GM19043 (cell line): ENCODE measurements at regions not wholly inside any gene's neighbourhood (a gene's known extent, or its start where the extent isn't known, plus 50 kb on each side); places are given as distances from the start of the nearest gene placed in this dataset.
"Not testable (repeated sequence)": the region's sequence is repeated elsewhere in the genome, so short reads cannot be mapped to it uniquely, and the experiment has no call there.

Source experiments
- ATAC-seq: cut with Tn5 transposase; IDR thresholded peaks from one replicate; pipeline ENCODE4 v1.9.1; 2021; ENCODE audit warnings: low read depth; ENCODE audit not compliant: unreplicated experiment

DNA sequence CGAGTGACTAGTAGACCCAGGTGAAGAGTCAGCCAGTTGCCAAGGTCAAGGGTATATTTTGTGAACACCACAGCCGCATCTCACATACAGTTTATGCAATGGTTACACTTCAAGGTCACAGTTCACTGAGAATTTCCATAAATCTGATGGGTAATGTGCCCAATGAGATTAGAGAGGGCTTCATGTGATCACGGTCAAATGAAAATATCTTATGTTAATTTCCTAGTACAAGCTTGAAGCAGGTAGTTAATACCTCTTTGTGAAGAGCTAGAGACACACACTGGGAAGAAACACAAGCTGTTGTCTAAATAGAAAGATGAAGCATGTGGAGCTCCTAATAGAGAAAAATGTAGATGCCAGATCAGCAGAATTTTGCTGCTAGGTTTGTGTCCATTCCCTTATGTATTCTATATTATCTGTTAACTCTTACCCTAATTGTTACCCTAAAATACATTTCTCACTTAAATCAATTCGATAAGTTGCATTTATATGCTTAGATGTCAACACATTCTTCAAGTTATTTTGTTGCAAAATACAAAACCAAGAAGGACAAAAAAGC, 136.0 kb downstream of the NR2F2 start:
- ATAC-seq: no peak

DNA sequence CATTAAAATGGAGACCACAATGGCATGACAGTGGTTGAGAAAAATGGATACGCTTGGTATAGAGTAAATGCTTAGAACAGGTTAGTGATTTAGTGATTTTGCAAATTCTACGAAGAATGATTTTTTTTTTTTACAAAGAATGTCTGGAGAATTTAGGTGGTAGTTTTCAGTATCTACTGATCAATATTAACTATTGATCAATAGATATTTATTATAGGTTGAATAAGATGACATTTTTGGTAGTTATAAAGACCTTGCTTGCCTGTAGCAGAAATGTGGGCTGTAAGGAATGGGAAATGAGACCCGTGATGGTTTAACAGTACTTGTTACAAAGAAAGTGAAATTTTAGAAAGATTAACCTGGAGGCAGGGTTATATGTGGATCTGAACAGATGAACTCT, 137.5 kb downstream of the NR2F2 start:
- no peak for ATAC-seq

DNA sequence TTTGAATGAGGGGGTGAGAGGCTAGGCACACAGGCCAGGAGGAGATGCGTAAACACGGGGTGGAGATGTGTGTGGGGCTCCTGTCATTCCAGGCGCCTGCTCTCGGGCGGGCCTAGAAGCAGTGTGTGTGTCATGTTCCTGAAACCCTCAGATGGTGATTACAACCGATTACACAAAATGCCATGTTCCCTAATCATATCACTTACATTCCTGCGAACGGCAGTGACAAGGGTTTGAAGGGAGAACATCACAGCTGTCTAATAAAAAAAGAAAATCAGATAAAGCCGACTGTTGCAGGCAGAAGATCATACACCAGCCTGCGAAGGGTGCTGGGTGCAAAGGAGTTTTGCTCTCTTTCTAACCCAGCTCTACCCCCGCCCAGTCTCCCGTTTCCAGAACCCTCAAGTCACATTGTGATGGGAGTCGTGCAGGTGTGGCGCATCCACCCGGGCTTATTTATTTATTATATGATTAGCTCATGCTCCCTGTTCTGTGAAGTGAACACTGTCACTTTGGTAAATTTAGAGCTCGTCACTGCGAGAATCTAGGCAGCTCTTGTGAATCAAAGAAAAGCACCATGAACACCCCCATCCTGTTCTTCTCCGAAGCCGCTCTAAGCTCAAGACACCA, 140.3 kb downstream of the NR2F2 start:
- no peak for ATAC-seq

DNA sequence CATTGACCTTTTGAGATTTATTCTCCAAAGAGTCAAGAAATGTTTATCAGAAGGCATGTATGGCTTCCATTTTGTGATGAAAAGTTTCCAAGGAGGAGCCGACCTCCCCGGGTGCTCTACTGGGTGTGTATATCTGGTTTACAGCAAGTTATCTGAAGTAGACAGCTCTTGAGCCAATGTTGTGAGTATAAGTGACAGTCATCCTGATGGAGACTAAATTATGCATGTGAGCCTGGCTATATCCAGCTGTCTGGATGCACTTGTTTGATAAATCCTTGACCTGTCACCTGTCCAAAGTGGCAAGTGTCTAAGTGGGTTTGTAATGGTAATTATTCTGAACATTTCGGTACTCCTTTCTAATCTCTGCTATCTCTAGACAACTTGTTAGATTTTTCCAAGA, 142.2 kb downstream of the NR2F2 start:
- ATAC-seq: no peak

DNA sequence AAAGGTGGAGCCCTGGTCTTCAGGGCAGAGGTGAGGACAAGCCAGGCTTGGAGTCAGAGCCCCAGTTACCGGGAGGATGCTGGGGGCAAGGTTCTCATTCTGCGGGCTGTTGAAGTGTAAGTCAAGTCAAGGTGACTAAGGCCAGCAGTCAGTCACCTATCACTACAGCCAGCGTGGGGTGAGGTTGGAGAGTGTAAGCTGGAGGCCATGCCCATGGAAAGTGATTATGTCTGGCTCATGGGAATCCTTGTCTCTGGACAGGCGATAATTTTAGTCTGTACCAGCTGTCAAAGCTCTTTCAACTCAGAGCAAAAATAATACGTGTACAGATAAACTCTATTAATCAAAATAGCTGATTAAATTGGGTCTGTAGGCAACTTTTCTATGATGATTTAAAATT, 143.1 kb downstream of the NR2F2 start:
- no peak for ATAC-seq

DNA sequence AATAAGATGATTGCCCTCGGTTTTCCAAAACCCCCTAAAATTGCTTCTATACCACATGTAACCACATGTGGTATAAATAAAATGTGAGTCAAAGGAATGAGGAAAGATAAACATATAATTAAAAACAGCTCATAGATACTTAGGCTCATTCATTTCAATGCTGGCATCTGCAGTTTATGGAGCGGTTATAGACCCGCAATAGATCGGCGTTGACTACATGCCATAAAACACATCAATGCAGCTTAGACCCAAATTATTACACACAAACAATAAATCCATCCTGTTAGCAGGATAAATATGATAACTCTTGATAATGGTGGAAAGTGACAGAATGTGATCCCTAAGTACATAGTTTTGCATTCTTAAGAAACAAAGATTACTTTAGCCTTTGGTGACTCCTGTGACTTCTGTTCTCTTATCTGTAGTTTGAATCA, 143.7 kb downstream of the NR2F2 start:
- no peak for ATAC-seq

DNA sequence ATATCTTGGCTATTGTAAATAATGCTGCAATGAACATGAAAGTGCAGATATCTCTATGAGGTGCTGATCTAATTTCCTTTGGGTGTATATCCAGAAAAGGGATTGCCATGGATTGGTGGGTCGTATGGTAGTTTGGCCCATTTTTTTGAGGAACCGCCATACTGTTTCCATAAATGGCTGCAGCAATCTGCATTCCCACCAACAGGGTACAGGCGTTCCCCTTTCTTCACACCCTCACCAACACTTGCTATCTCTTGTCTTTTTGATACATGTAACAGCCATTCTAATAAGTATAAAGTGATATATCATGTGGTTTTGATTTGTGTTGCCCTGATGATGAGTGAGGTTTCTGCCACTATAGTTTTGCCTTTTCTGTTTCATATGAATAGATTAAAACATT, 146.7 kb downstream of the NR2F2 start:
- ATAC-seq: no peak

DNA sequence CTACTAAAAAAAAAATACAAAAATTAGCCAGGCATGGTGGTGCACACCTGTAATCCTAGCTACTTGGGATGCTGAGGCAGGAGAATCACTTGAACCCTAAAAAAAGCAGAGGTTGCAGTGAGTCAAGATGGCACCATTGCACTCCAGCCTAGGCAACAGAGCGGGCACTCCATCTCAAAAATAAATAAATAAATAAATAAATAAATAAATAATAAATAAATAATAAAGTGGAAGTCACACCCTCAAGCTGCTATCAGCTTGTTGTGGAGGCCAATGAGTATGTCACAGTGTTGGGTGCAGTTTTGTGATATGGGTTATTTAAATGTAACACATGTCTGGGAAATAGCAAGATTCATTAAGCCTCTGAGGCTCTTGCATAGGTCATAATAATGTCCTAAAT, 153.9 kb downstream of the NR2F2 start:
- not testable (repeated sequence) for ATAC-seq

DNA sequence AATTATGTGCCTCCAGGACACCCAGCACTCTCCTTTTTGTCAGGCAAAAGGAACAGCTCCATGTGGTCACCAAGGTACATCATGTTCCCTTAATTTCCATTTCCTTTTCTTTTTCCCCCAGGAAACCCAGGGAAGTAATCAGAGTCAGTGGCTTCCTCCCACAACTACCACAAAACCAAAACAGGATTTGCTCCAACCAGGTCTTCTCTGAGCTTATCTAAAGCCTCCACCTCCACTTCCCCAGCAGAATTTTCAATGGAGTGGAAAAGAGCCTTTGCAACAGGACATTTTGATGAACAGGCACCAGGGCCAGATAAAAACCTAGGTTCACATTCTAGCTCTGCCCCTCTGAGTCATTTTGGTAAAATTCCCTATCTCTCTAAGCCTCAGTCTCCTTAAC, 154.3 kb downstream of the NR2F2 start:
- no peak for ATAC-seq

DNA sequence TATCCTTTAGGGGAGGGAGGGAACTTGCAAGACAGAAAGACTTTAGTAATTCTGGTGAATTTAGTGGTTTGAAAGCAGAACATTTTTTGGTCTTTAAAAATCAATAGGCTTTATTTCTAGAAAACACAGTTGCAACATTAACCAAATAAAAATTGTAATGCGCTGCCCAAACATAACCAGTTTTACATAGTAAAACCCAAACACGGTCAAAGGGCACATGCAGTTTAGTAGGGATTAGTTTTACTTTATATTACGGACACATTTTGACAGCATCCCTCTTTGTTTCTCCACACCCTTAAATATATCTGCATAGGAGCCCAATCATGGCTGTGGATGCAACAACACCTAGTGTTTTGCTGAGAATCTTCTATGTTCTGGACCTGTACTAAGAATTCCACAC, 156.7 kb downstream of the NR2F2 start:
- ATAC-seq: no peak

DNA sequence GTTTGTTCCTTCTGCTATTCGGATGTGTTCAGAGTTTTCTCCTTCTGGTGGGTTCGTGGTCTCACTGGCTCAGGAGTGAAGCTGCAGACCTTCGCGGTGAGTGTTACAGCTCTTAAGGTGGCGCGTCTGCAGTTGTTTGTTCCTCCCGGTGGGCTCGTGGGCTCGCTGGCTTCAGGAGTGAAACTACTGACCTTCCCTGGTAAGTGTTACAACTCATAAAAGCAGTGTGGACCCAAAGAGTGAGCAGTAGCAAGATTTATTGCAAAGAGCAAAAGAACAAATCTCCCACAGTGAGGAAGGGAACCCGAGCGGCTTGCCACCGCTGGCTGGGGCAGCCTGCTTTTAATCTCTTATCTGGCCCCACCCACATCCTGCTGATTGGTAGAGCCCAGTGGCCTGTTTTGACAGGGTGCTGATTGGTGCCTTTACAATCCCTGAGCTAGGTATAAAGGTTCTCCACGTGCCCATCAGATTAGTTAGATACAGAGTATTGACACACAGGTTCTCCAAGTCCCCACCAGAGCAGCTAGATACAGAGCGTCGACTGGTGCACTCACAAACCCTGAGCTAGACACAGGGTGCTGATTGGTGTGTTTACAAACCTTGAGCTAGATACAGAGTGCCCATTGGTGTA, 160.7 kb downstream of the NR2F2 start:
- ATAC-seq: not testable (repeated sequence)

DNA sequence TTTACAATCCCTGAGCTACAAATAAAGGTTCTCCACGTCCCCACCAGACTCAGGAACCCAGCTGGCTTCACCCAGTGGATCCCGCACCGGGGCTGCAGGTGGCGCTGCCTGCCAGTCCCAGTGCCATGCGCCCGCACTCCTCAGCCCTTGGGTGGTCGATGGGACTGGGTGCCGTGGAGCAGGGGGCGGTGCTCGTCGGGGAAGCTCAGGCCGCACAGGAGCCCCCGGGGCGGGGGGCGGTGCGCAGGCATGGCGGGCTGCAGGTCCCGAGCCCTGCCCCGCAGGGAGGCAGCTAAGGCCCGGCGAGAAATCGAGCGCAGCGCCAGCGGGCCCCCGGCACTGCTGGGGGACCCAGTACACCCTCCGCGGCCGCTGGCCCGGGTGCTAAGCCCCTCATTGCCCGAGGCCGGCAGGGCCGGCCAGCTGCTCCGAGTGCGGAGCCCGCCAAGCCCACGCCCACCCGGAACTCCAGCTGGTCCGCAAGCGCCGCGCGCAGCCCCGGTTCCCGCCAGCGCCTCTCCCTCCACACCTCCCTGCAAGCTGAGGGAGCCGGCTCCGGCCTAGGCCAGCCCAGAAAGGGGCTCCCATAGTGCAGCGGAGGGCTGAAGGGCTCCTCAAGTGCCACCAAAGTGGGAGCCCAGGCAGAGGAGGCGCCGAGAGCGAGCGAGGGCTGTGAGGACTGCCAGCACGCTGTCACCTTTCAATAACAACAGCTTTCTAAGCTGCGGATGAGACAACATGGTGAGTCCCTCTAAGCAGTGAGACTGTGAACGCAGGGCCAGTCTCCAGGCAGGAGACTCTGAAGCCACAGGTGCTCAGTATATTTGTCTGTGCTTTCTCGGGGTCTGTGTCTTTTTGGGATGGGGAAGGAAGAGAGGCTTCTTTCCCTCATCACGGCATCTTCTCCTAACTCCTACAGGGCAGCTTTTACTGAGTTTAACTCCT, 161.5 kb downstream of the NR2F2 start:
- not testable (repeated sequence) for ATAC-seq

DNA sequence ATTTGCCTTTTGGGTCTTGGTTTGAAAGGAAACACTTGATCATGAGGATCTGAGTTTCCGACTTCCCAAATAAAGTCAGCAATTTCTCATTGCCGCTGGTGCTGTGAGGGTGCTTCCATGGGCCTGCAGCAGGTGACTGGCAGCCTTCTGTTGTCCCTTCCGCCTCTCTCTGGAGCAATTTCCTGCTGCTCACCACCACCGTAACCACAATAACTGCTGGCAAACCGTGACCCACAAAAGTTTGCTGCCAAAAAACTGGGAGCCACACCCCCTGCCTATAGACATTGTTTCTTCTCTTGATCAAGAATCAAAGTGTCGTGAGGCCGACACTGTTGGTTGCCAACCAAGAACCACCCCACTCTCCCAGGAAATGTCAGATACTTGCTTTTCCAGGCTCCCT, 164.0 kb downstream of the NR2F2 start:
- no peak for ATAC-seq

DNA sequence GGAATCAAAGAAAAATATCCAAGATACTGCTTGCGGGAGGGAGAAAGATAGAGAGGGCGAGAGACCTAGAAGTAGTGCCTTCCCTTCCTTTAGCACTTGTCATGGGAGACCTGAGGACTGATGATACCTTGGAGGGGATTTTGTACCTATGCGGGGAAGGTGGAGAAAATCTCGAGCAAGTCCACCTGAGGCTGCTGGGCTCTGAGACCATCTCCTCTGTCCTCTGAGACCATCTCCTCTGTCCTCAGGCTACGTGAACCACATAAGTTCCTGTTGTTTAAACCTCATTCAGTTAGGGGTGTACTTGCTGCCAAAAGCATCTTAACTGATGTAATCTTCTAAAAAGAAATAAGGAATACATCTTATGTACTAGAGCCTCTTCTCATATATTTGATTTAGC, 164.9 kb downstream of the NR2F2 start:
- ATAC-seq: no peak

DNA sequence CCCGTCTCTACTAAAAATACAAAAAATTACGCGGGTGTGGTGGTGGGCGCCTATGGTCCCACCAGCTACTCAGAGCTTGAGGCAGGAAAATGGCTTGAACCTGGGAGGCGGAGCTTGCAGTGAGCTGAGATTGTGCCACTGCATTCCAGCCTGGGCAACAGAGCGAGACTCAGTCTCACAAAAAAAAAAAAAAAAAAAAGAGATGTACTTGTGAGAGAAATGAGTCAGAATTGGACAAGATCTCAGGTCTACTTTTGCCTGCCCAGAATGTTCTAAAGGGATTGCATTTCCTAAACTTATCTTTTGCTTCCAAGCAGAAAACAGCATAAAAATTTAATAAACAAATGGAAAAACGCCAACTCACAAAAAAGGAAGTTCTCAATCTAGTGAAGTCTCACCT, 167.5 kb downstream of the NR2F2 start:
- no peak for ATAC-seq

DNA sequence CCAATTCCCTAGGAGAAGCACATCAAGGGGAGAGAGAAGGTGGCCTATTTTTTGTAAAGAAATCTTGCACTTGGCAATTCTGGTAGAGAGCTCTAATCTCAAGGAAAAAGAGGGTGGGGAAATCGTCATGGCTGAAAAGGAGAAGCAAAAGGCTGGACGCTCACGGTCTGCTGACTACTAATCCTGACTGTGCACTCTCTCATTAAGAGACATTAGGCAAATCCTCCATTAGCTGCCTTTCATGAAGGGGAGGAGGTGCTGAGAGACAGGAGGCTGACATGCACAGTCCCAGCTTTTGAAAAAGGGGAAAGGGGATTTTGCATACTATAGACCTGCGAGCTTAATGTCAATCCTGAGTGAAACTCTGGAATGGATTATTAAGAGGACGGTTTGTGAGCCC, 170.0 kb downstream of the NR2F2 start:
- no peak for ATAC-seq

DNA sequence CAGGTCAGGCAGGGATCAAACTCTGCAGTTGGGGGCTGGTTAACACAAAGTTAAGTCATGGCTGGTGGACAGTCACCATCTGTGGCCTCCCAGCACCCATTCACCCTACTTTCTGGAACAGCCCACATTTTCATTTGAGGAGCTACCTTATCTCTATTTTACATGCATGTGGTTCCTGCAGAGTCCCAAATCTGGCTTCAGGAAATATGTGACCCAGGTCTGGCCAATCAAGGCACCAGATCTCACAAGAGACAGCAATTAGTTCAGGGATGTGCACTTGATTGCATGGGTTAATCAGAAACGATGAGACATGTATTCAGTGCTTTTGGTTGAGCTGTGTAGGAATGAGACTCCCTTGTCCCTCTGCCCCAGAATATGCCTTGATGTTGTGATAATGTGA, 170.9 kb downstream of the NR2F2 start:
- no peak for ATAC-seq

DNA sequence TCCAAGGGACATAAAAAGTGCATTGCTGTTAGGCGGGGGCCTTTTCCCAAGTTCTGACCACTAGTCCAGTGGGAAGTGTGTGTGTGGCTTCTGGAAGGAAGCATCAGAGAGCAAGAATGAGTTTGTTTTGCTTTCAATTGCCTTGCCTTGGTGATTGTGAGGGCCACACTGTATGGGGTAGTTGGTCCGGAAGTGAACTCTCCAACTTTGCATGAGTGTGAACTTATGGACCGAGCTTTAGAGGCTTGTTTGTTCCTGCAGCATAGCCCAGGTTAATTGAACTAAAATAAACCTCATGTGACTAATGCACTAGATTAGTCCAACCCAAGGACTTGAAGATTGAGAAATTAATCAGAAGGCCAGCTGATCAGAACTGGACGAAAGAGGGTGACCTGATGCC, 171.7 kb downstream of the NR2F2 start:
- ATAC-seq: no peak

DNA sequence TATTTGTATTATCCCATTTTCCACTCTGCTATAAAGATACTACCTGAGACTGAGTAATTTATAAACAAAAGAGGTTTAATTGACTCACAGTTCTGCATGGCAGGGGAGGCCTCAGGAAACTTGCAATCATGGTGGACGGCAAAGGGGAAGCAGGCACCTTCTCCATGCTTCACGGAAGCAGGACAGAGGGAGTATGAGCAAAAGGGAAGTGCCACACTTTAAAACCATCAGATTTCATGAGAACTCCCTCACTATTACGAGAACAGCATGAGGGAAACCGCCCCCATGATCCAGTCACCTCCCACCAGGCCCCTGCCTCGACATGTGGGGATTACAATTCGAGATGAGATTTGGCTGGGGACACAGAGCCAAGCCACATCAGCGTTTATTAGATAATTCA, 172.8 kb downstream of the NR2F2 start:
- ATAC-seq: no peak

DNA sequence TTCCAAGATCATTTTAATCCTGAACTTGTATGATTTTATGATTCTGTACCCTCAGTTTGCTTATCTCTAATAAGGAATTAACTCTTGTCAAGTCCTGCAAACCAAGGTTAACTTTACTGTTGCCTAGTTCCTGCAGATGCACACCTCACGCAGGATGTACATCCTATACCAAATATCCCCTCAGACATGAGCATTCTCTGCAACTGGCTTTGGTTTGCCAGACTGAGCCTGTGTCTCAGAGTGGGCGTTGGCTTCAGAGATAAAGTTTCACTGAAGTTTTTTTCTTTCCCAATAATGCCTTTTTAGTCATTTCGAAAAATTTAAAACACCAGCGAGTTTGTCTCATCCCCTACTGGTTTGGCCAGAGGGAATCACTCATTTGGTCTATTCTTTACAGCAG, 173.9 kb downstream of the NR2F2 start:
- ATAC-seq: no peak

DNA sequence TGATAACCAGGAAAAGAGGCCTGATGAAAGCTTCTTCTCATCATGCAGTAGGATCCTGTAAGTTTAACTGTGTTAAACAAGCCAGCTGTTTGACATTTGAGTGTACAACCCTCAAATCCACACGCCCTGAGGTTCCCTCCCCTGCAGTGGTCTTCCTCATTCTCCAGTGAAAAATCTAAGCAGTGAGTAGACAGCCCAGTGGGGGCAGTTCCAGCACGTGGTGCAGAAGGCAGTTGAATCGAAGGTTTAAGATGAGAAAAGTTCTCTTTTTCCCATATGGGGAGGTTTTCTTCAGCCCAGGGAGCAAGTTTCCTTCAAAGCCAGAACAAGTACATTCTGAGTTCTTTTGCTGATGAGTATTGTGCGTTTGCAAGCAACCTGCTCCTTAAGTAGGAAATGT, 174.5 kb downstream of the NR2F2 start:
- ATAC-seq: no peak
